ENCODE measurements at regions not wholly inside any gene's neighbourhood (a gene's known extent, or its start where the extent isn't known, plus 50 kb on each side); places are given as distances from the start of the nearest gene placed in this dataset.

- Mint-ChIP-seq H3K27me3 (ENCODE audit: insufficient read depth) (peaks cover 59% of the 10 kb centered on the region), H3K27ac (no peak overlapping the region), H3K4me1 (peaks cover 25% of the 10 kb centered on the region), H3K4me3 (peak overlapping the region; percentile 58), H3K9me3 (no peaks in the 10 kb centered on the region), H3K36me3 (ENCODE audit: low read depth) (no peaks in the 10 kb centered on the region)
- WGBS, 2 experiments (ENCODE audit: insufficient coverage in 1 of 2, insufficient read length in 1 of 2): 77 to 81% methylated on average over 5 of the region's 5 CpGs
- no peak for DNase-seq
- Histone ChIP-seq H3K27ac (ENCODE audit: low read depth, low read length) (no peak overlapping the region), H3K4me3 (ENCODE audit: low read length) (peak overlapping the region; percentile 85), H3K9ac (ENCODE audit: extremely low read depth, low read length, poor library complexity, severe bottlenecking) (no peak overlapping the region), H3K9me3 (ENCODE audit: control insufficient read depth, low read length) (no peaks in the 10 kb centered on the region), H3K36me3 (ENCODE audit: control insufficient read depth, insufficient read depth, low read length) (no peaks in the 10 kb centered on the region), H3K4me1 (ENCODE audit: control insufficient read depth, insufficient read depth, low read length) (no peaks in the 10 kb centered on the region), H3K27me3 (ENCODE audit: control insufficient read depth, insufficient read depth, low read length, poor library complexity, severe bottlenecking) (peaks cover 48% of the 10 kb centered on the region)
- TF ChIP-seq CTCF (conservative IDR thresholded peaks at IDR 0.05): no peak
Measured at GRCh38 chr4:82045267-82045666, 328.5 kb downstream of the HNRNPD start.

- Mint-ChIP-seq H3K9me3 (no peaks in the 10 kb centered on the region), H3K36me3 (ENCODE audit: low read depth) (no peaks in the 10 kb centered on the region), H3K4me3 (peak overlapping the region; percentile 58), H3K27ac (no peak overlapping the region), H3K27me3 (ENCODE audit: insufficient read depth) (peaks cover 61% of the 10 kb centered on the region), H3K4me1 (peaks cover 25% of the 10 kb centered on the region)
- Histone ChIP-seq H3K36me3 (ENCODE audit: control insufficient read depth, insufficient read depth, low read length) (no peaks in the 10 kb centered on the region), H3K9ac (ENCODE audit: extremely low read depth, low read length, poor library complexity, severe bottlenecking) (no peak overlapping the region), H3K4me3 (ENCODE audit: low read length) (peak overlapping the region; percentile 85), H3K27me3 (ENCODE audit: control insufficient read depth, insufficient read depth, low read length, poor library complexity, severe bottlenecking) (peaks cover 48% of the 10 kb centered on the region), H3K9me3 (ENCODE audit: control insufficient read depth, low read length) (no peaks in the 10 kb centered on the region), H3K4me1 (ENCODE audit: control insufficient read depth, insufficient read depth, low read length) (no peaks in the 10 kb centered on the region), H3K27ac (ENCODE audit: low read depth, low read length) (no peak overlapping the region)
- WGBS, 2 experiments (ENCODE audit: insufficient coverage in 1 of 2, insufficient read length in 1 of 2): 0 to 4% methylated on average over 10 to 75 of the region's 75 CpGs
- peak; percentile 93 for DNase-seq
- TF ChIP-seq CTCF (conservative IDR thresholded peaks at IDR 0.05): no peak
Measured at GRCh38 chr4:82044141-82044993, 329.4 kb downstream of the HNRNPD start.

- Mint-ChIP-seq H3K27me3 (ENCODE audit: insufficient read depth) (peaks cover 61% of the 10 kb centered on the region), H3K36me3 (ENCODE audit: low read depth) (no peaks in the 10 kb centered on the region), H3K9me3 (no peaks in the 10 kb centered on the region), H3K4me1 (peaks cover 25% of the 10 kb centered on the region), H3K27ac (no peak overlapping the region), H3K4me3 (peak overlapping the region; percentile 58)
- DNase-seq: no peak
- TF ChIP-seq CTCF (conservative IDR thresholded peaks at IDR 0.05): no peak
- H3K9ac ChIP-seq (ENCODE audit: extremely low read depth, low read length, poor library complexity, severe bottlenecking): peak overlapping the region; percentile 8
- H3K4me1 ChIP-seq (ENCODE audit: control insufficient read depth, insufficient read depth, low read length): no peaks in the 10 kb centered on the region
- H3K27ac ChIP-seq (ENCODE audit: low read depth, low read length): no peak overlapping the region
- peak overlapping the region; percentile 85 for H3K4me3 ChIP-seq (ENCODE audit: low read length)
- no peaks in the 10 kb centered on the region for H3K9me3 ChIP-seq (ENCODE audit: control insufficient read depth, low read length)
- peaks cover 48% of the 10 kb centered on the region for H3K27me3 ChIP-seq (ENCODE audit: control insufficient read depth, insufficient read depth, low read length, poor library complexity, severe bottlenecking)
- WGBS, 2 experiments (ENCODE audit: insufficient coverage in 1 of 2, insufficient read length in 1 of 2): 1 to 2% methylated on average over 10 to 18 of the region's 18 CpGs
- H3K36me3 ChIP-seq (ENCODE audit: control insufficient read depth, insufficient read depth, low read length): no peaks in the 10 kb centered on the region
Measured at GRCh38 chr4:82043809-82044137, 330.0 kb downstream of the HNRNPD start.
